HepG2 (cell line): ENCODE measurements at regions not wholly inside any gene's neighbourhood (a gene's known extent, or its start where the extent isn't known, plus 50 kb on each side); places are given as distances from the start of the nearest gene placed in this dataset.
"Not testable (repeated sequence)": the region's sequence is repeated elsewhere in the genome, so short reads cannot be mapped to it uniquely, and the experiment has no call there.

Source experiments
- ATAC-seq: fragments of 200-7000 bp; cut with Tn5 transposase; 3 replicates; pipeline ENCODE4 v1.9.1; 2020; ENCODE audit warnings: mild to moderate bottlenecking, moderate library complexity
- BruUV-seq: library from RNA; stranded (reverse); fragments of 400-500 nt; replicated peaks from 2 replicates; lab custom pipeline; 2021; lab: Mats Ljungman, UMichigan
- CTCF ChIA-PET: fragments of 300-600 bp; formaldehyde crosslinking; extraction: SDS; loops from one replicate; lab custom pipeline; 2021; ENCODE audit warnings: low total read pairs, inconsistent platforms, low intra/inter-chr PET ratio; lab: Yijun Ruan, JAX
- POLR2A ChIA-PET: fragments of 350-600 bp; sonication (Branson Sonifier 250); formaldehyde crosslinking; loops from one replicate; lab custom pipeline; 2020; ENCODE audit warnings: antibody characterized with exemption, inconsistent platforms; lab: Yijun Ruan, JAX
- DNase-seq: peaks from one replicate; pipeline ENCODE4 v3.0.0-alpha.2; 2015; ENCODE audit warnings: low spot score
- FAIRE-seq: peaks from 3 replicates; lab custom pipeline; 2011; peaks lifted over from hg19 to GRCh38; lab: Jason Lieb, UNC
- H2AFZ ChIP-seq: one replicate; pipeline ENCODE4 v1.6.1; 2011; ENCODE audit warnings: low read length, inconsistent platforms
- H3K27ac ChIP-seq: fragments of 300-600 bp; 3 replicates; pipeline ENCODE4 v1.8.0; 2011; ENCODE audit warnings: mixed run types, mild to moderate bottlenecking, mixed read lengths, low read length, inconsistent platforms; ENCODE audit not compliant: insufficient read depth; ENCODE audit errors: extremely low read length
- H3K27me3 ChIP-seq, 2 experiments: fragments of 200-600 bp in 1 of 2; 2 replicates in 1 of 2; 3 replicates in 1 of 2; pipeline versions ENCODE4 v1.6.0 to v1.8.0; 2011; ENCODE audit warnings: low read length in 2 of 2, mild to moderate bottlenecking in 2 of 2, moderate library complexity in 2 of 2, inconsistent platforms in 1 of 2; ENCODE audit not compliant: insufficient read depth in 2 of 2, control insufficient read depth in 1 of 2
- H3K36me3 ChIP-seq, 2 experiments: fragments of 200-600 bp in 1 of 2; replicated peaks in 1 of 2; 2 replicates in 1 of 2; 3 replicates in 1 of 2; pipeline versions ENCODE4 v1.5.1 to v1.8.0; 2011; ENCODE audit warnings: low read length in 2 of 2, inconsistent platforms in 1 of 2; ENCODE audit not compliant: insufficient read depth in 2 of 2, control insufficient read depth in 1 of 2
- H3K4me1 ChIP-seq: 2 replicates; pipeline ENCODE4 v1.5.1; 2012; ENCODE audit warnings: low read length, inconsistent platforms; ENCODE audit not compliant: insufficient read depth
- H3K4me2 ChIP-seq: 2 replicates; pipeline ENCODE4 v1.6.0; 2011; ENCODE audit warnings: low read depth, low read length, inconsistent platforms
- H3K4me3 ChIP-seq, 3 experiments: fragments of 200-600 bp in 1 of 3; sonication (generic), shearing (Covaris generic) in 1 of 3; replicated peaks in 1 of 3; 2 replicates each; pipeline ENCODE4 v1.5.1; 2011 to 2016; ENCODE audit warnings: low read length in 3 of 3, inconsistent platforms in 2 of 3, low read depth in 2 of 3, mild to moderate bottlenecking in 2 of 3, control low read depth in 1 of 3, mixed read lengths in 1 of 3; ENCODE audit not compliant: insufficient read depth in 1 of 3
- H3K79me2 ChIP-seq: one replicate; pipeline ENCODE4 v1.6.1; 2011; ENCODE audit warnings: low read length, inconsistent platforms; ENCODE audit not compliant: insufficient read depth
- H3K9ac ChIP-seq: 2 replicates; pipeline ENCODE4 v1.6.0; 2011; ENCODE audit warnings: mild to moderate bottlenecking, low read depth, low read length, inconsistent platforms; ENCODE audit not compliant: insufficient read depth
- H3K9me3 ChIP-seq: 2 replicates; pipeline ENCODE4 v1.5.1; 2012; ENCODE audit warnings: mild to moderate bottlenecking, low read length
- H4K20me1 ChIP-seq: 2 replicates; pipeline ENCODE4 v1.6.0; 2011; ENCODE audit warnings: inconsistent platforms, mild to moderate bottlenecking, low read length, moderate library complexity; ENCODE audit not compliant: insufficient read depth
- ATF7 ChIP-seq, 2 experiments: fragments of 450-650 bp in 1 of 2; sonication (generic) in 1 of 2; formaldehyde crosslinking in 1 of 2; IDR thresholded peaks; 2 replicates each; pipeline versions ENCODE4 v1.4.0 to v1.6.1; 2016 to 2020; ENCODE audit warnings: antibody characterized with exemption in 1 of 2, mild to moderate bottlenecking in 1 of 2, missing genetic modification reagents in 1 of 2
- CHD4 ChIP-seq: fragments of 200-600 bp; sonication (generic); IDR thresholded peaks from 2 replicates; pipeline ENCODE4 v1.7.0; 2017; ENCODE audit warnings: mild to moderate bottlenecking, low read length, borderline replicate concordance
- FOXA1 ChIP-seq, 2 experiments: fragments of 450-650 bp in 1 of 2; sonication (generic) in 1 of 2; formaldehyde crosslinking in 1 of 2; IDR thresholded peaks; 2 replicates each; pipeline versions ENCODE4 v1.4.0 to v1.6.1; 2016 to 2020; ENCODE audit warnings: missing genetic modification reagents in 1 of 2
- GATAD1 ChIP-seq: IDR thresholded peaks from 2 replicates; pipeline ENCODE4 v1.6.1; 2016; ENCODE audit warnings: missing genetic modification reagents, missing compliant biosample characterization
- HNRNPLL ChIP-seq: fragments of 200-400 bp; formaldehyde crosslinking; IDR thresholded peaks from 2 replicates; pipeline ENCODE4 v1.6.1; 2017; ENCODE audit warnings: mild to moderate bottlenecking, low read depth, low read length; ENCODE audit not compliant: poor library complexity, severe bottlenecking
- SMAD3 ChIP-seq: sonication (generic); formaldehyde crosslinking; IDR thresholded peaks from 2 replicates; pipeline ENCODE4 v1.4.0; 2020; ENCODE audit warnings: missing genetic modification reagents
- SNRNP70 ChIP-seq: fragments of 200-400 bp; formaldehyde crosslinking; IDR thresholded peaks from 2 replicates; pipeline ENCODE4 v1.6.1; 2017; ENCODE audit warnings: mild to moderate bottlenecking, low read depth, low read length, moderate library complexity
- ZBTB3 ChIP-seq: sonication (generic); formaldehyde crosslinking; IDR thresholded peaks from 2 replicates; pipeline ENCODE4 v1.4.0; 2020; ENCODE audit warnings: low read depth, mild to moderate bottlenecking, moderate library complexity, missing genetic modification reagents, borderline replicate concordance
- ZNF234 ChIP-seq: sonication (generic); formaldehyde crosslinking; conservative IDR thresholded peaks from 2 replicates; pipeline ENCODE4 v1.5.1; 2020; ENCODE audit warnings: mild to moderate bottlenecking, missing genetic modification reagents
- ZNF335 ChIP-seq: sonication (generic); formaldehyde crosslinking; IDR thresholded peaks from 2 replicates; pipeline ENCODE4 v1.4.0; 2020; ENCODE audit warnings: missing genetic modification reagents
- ZNF33B ChIP-seq: sonication (generic); formaldehyde crosslinking; IDR thresholded peaks from 2 replicates; pipeline ENCODE4 v1.5.1; 2020; ENCODE audit warnings: mild to moderate bottlenecking, missing genetic modification reagents
- ZNF510 ChIP-seq: sonication (generic); formaldehyde crosslinking; IDR thresholded peaks from 2 replicates; pipeline ENCODE4 v1.4.0; 2020; ENCODE audit warnings: low read depth, mild to moderate bottlenecking, missing genetic modification reagents
- ZNF512 ChIP-seq: sonication (generic); formaldehyde crosslinking; IDR thresholded peaks from 2 replicates; pipeline ENCODE4 v1.4.0; 2020; ENCODE audit warnings: mild to moderate bottlenecking, missing genetic modification reagents
- ZNF558 ChIP-seq: sonication (generic); formaldehyde crosslinking; IDR thresholded peaks from 2 replicates; pipeline ENCODE4 v1.9.0; 2022; ENCODE audit warnings: mild to moderate bottlenecking, missing genetic modification reagents, borderline replicate concordance
- ZNF781 ChIP-seq: sonication (generic); formaldehyde crosslinking; IDR thresholded peaks from 2 replicates; pipeline ENCODE4 v1.5.1; 2020; ENCODE audit warnings: borderline replicate concordance, mild to moderate bottlenecking, missing genetic modification reagents; ENCODE audit errors: not compliant biosample characterization
- ZNF883 ChIP-seq: sonication (generic); formaldehyde crosslinking; IDR thresholded peaks from 2 replicates; pipeline ENCODE4 v1.5.1; 2020; ENCODE audit warnings: mild to moderate bottlenecking, missing genetic modification reagents; ENCODE audit errors: not compliant biosample characterization
- whole genome bisulfite sequencing: methylation state at CpG from one replicate; pipeline ENCODE4 v1.1.6; 2017; ENCODE audit warnings: low lambda C conversion rate; 5-methylcytosine and 5-hydroxymethylcytosine counted together
- in situ Hi-C: cut with HindIII; loops from 2 replicates; pipeline ENCODE4 v1.10.0; 2017; ENCODE audit warnings: low pct_unique_long_range_greater_than_20kb; ENCODE audit not compliant: extremely low pct_ligation_motif_present
- intact Hi-C: fragments of 100-400 bp; cut with micrococcal nuclease; formaldehyde crosslinking; loops from one replicate; pipeline ENCODE4 v1.10.0; 2022; ENCODE audit not compliant: unreplicated experiment
- TF ChIP-seq, protein P1 (sequence below): sonication (generic); formaldehyde crosslinking; IDR thresholded peaks from 2 replicates; pipeline ENCODE4 v1.4.0; 2020; ENCODE audit warnings: low read depth, mild to moderate bottlenecking, missing genetic modification reagents

DNA sequence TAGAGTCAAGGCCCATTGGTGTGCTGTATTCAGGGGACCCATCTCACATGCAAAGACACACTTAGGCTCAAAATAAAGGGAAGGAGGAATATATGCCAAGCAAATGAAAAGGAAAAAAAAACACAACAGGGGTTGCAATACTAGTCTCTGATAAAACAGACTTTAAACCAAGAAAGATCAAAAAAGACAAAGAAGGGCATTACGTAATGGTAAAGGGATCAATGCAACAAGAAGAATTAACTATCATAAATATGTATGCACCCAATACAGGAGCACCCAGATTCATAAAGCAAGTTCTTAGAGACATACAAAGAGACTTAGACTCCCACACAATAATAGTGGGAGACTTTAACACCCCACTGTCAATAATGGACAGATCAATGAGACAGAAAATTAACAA, 113.4 kb upstream of the OR13H1 start:
- FAIRE-seq, intact Hi-C loops: not testable (repeated sequence)

DNA sequence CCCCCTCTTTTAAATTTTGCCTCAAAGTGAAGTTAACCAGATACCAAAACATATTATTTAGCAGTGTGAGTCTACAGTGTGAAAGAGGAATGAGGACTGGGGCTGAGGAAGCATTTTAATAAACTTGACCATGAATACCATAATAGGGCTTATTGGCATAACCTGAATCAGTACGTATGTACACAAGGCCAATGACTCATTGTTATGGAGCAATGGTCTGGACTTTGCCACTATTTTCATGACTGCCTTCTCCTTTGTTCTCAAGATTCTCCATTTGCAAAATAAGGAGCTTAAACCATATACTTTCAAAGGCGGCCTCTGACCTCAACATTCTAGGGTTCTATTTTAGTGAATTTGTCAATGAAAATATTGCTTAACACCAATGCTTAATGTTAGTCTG, 102.8 kb upstream of the OR13H1 start:
- H3K79me2 ChIP-seq, result no peaks in the 10 kb centered on the region
- intact Hi-C loops, result no loop called here
- WGBS, result 0% methylated on average over 2 of the region's 2 CpGs
- no peak overlapping the region for H3K4me2 ChIP-seq
- ChIA-PET POLR2A (no interaction called here), CTCF (no interaction called here)
- H3K4me3 ChIP-seq, result no peak overlapping the region
- no peaks in the 10 kb centered on the region for H4K20me1 ChIP-seq
- no TSS peak for BruUV-seq
- no peak for FAIRE-seq
- DNase-seq, result peak; percentile 33
- H2AFZ ChIP-seq, result no peak overlapping the region
- H3K4me1 ChIP-seq, result 0 out of 2 replicates have a peak, but pooled peaks cover 6% of the 10 kb centered on the region
- no peaks in the 10 kb centered on the region for H3K36me3 ChIP-seq
- ATAC-seq, result peak; percentile 51; the same call in 1 of the 3 replicates
- H3K9ac ChIP-seq, result no peak overlapping the region
- H3K27ac ChIP-seq, result no peak overlapping the region
- H3K9me3 ChIP-seq, result no peaks in the 10 kb centered on the region
- no peaks in the 10 kb centered on the region for H3K27me3 ChIP-seq
- in situ Hi-C loops, result no loop called here
- no peak for TF ChIP-seq ZNF883 (CRISPR knock-in tag)
- no peak for TF ChIP-seq ZNF512 (CRISPR knock-in tag)
- no peak for TF ChIP-seq GATAD1 (CRISPR knock-in tag)
- no peak for TF ChIP-seq SNRNP70
- TF ChIP-seq FOXA1 (IDR thresholded peaks at IDR 0.05), result no peak
- TF ChIP-seq FOXA1 (CRISPR knock-in tag; IDR thresholded peaks at IDR 0.05), result peak; percentile 64; the same call in 1 of the 2 replicates
- TF ChIP-seq ZNF234 (CRISPR knock-in tag), result no peak
- TF ChIP-seq ZNF33B (CRISPR knock-in tag), result no peak
- TF ChIP-seq ZNF335 (CRISPR knock-in tag), result no peak
- no peak for TF ChIP-seq ZBTB3
- TF ChIP-seq ZNF558, result no peak
- TF ChIP-seq, protein P1, sequence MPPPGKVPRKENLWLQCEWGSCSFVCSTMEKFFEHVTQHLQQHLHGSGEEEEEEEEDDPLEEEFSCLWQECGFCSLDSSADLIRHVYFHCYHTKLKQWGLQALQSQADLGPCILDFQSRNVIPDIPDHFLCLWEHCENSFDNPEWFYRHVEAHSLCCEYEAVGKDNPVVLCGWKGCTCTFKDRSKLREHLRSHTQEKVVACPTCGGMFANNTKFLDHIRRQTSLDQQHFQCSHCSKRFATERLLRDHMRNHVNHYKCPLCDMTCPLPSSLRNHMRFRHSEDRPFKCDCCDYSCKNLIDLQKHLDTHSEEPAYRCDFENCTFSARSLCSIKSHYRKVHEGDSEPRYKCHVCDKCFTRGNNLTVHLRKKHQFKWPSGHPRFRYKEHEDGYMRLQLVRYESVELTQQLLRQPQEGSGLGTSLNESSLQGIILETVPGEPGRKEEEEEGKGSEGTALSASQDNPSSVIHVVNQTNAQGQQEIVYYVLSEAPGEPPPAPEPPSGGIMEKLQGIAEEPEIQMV (CRISPR knock-in tag), result no peak
- TF ChIP-seq HNRNPLL, result no peak
- TF ChIP-seq ZNF510 (CRISPR knock-in tag), result no peak
- TF ChIP-seq ZNF781, result no peak
- no peak for TF ChIP-seq SMAD3 (CRISPR knock-in tag)
- TF ChIP-seq CHD4, result no peak

More for the DNA sequence above, 113.4 kb upstream of the OR13H1 start:
- in situ Hi-C loops; POLR2A ChIA-PET; H3K9ac ChIP-seq; H3K4me3 ChIP-seq; H3K27ac ChIP-seq; H3K27me3 ChIP-seq; H3K9me3 ChIP-seq; DNase-seq; H2AFZ ChIP-seq; BruUV-seq; H4K20me1 ChIP-seq; H3K4me1 ChIP-seq; H3K36me3 ChIP-seq; H3K4me2 ChIP-seq; CTCF ChIA-PET; H3K79me2 ChIP-seq; ATAC-seq; TF ChIP-seq ATF7 (CRISPR knock-in tag; IDR thresholded peaks at IDR 0.05): not testable (repeated sequence)
- TF ChIP-seq ATF7 (IDR thresholded peaks at IDR 0.05), result peak; percentile 55
- 6% methylated on average over 1 of the region's 1 CpG for WGBS
